ENCODE measurements at regions not wholly inside any gene's neighbourhood (a gene's known extent, or its start where the extent isn't known, plus 50 kb on each side); places are given as distances from the start of the nearest gene placed in this dataset.

- TF ChIP-seq CTCF (IDR thresholded peaks at IDR 0.05; ENCODE audit: low read depth, low read length, missing input control) (no peak), TAF1 (conservative IDR thresholded peaks at IDR 0.05) (no peak)
Measured at GRCh38 chr1:29961293-29962059, 725.2 kb downstream of the PTPRU start.
